ENCODE measurements at regions not wholly inside any gene's neighbourhood (a gene's known extent, or its start where the extent isn't known, plus 50 kb on each side); places are given as distances from the start of the nearest gene placed in this dataset.

DNA sequence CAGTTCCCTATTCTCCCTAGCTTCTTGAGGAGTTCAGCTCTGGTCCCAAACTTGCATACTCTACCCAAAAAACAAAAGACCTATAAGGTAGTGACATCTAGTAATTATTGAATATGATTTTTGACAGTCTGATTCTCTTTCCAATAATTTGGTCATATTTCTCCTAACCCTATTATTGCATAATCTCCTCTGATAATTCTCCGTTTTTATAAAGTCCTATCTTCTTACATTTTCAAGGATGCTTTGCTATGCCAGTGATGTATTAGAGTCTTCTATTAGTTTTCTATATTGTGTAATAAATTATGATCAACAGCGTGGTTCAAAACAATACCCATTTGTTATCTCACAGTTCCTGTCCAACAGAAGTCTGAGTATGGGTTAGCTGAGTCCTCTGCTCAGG lies 426.3 kb downstream of the BCL11A start:
- TF ChIP-seq NFRKB (IDR thresholded peaks at IDR 0.05): no peak
- TF ChIP-seq FOXK2 (IDR thresholded peaks at IDR 0.05): no peak
- TF ChIP-seq L3MBTL2 (conservative IDR thresholded peaks at IDR 0.05): no peak
- TF ChIP-seq BHLHE40 (IDR thresholded peaks at IDR 0.05; ENCODE audit: borderline replicate concordance): no peak

Data from HEK293T (cell line).